Nephron progenitor cell (in vitro differentiated cells): ENCODE measurements at regions not wholly inside any gene's neighbourhood (a gene's known extent, or its start where the extent isn't known, plus 50 kb on each side); places are given as distances from the start of the nearest gene placed in this dataset.

ENCODE experiments used
- DNase-seq: peaks from one replicate; pipeline ENCODE4 v3.0.0; 2021
- H3K27ac Mint-ChIP-seq: 2 replicates; pipeline ENCODE4 v1.8.0; 2021; ENCODE audit warnings: mild to moderate bottlenecking, moderate library complexity, mixed read lengths
- H3K27me3 Mint-ChIP-seq: 2 replicates; pipeline ENCODE4 v1.8.0; 2021; ENCODE audit warnings: mild to moderate bottlenecking, low read depth, mixed read lengths; ENCODE audit not compliant: poor library complexity
- H3K36me3 Mint-ChIP-seq: 2 replicates; pipeline ENCODE4 v1.8.0; 2021; ENCODE audit warnings: low read depth, mixed read lengths
- H3K4me1 Mint-ChIP-seq: 2 replicates; pipeline ENCODE4 v1.8.0; 2021; ENCODE audit warnings: mixed read lengths
- H3K4me3 Mint-ChIP-seq: 2 replicates; pipeline ENCODE4 v1.8.0; 2021; ENCODE audit warnings: mild to moderate bottlenecking, moderate library complexity, mixed read lengths
- H3K9me3 Mint-ChIP-seq: 2 replicates; pipeline ENCODE4 v1.8.0; 2021; ENCODE audit warnings: mild to moderate bottlenecking, moderate library complexity, mixed read lengths
- CTCF ChIP-seq: fragments of 200-600 bp; sonication (generic); IDR thresholded peaks from 2 replicates; pipeline ENCODE4 v1.5.0; 2021; ENCODE audit warnings: antibody characterized with exemption

DNA sequence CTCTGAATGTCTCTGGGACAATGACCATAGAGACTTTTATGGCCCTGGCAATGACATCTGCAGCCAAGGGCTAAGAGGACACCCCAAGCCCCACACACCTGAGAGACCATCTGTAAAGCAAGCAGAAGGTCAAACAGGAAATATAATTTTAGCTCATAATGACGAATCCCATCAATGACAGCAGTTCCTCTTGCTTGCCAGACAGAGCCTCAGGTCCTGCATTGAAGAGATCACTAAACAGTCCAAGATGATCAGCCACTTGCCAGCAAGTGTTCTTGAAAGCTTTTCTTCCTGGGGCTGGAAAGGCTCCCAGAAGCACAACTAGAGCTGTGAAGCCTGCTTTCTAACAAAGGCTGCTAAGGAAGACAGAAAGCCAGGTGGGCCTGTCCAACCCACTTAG is 993.7 kb upstream of the AUTS2 start:
- no peak for DNase-seq
- no peak for TF ChIP-seq CTCF
- Mint-ChIP-seq H3K4me3 (no peak overlapping the region), H3K4me1 (peaks cover 7% of the 10 kb centered on the region), H3K36me3 (peaks cover 13% of the 10 kb centered on the region), H3K27me3 (peaks cover 3% of the 10 kb centered on the region), H3K9me3 (peaks cover 29% of the 10 kb centered on the region), H3K27ac (no peak overlapping the region)

- H3K9me3 Mint-ChIP-seq: peaks cover 71% of the 10 kb centered on the region
- no peak for TF ChIP-seq CTCF
- H3K36me3 Mint-ChIP-seq: peaks cover 33% of the 10 kb centered on the region
- H3K4me1 Mint-ChIP-seq: peaks cover 43% of the 10 kb centered on the region
- H3K27me3 Mint-ChIP-seq: peaks cover 18% of the 10 kb centered on the region
- no peak for DNase-seq
- H3K27ac Mint-ChIP-seq: peak overlapping the region; percentile 88
- no peak overlapping the region for H3K4me3 Mint-ChIP-seq
These were observed 987.6 kb upstream of the AUTS2 start for GRCh38 chr7:68610701-68611100.

GRCh38 chr7:68613405-68613804 is 984.9 kb upstream of the AUTS2 start:
- no peak for DNase-seq
- Mint-ChIP-seq H3K4me3 (no peak overlapping the region), H3K27me3 (peaks cover 15% of the 10 kb centered on the region), H3K4me1 (peaks cover 43% of the 10 kb centered on the region), H3K36me3 (peaks cover 25% of the 10 kb centered on the region), H3K27ac (no peak overlapping the region), H3K9me3 (peaks cover 72% of the 10 kb centered on the region)
- no peak for TF ChIP-seq CTCF

DNA sequence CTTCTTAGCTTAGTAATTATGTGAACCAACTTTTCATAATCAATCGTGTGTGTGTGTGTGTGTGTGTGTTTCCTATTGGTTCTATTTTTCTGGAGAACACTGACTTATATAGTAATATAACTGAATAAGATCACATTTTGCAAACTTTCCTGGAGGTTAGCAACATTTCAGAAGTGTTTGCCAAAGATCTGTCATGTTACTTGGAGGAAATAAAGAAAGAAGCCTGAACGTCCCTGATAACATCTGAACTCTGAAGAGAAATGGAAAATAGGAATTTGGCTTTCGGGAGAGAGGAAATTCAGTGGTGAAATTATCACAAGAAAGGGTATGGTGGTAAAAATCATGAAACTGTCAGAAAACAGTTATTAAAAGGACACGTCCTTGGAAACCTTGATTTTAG is 984.4 kb upstream of the AUTS2 start:
- Mint-ChIP-seq H3K4me3 (no peak overlapping the region), H3K9me3 (peaks cover 67% of the 10 kb centered on the region), H3K27ac (peak overlapping the region; percentile 38), H3K36me3 (peaks cover 25% of the 10 kb centered on the region), H3K4me1 (peaks cover 43% of the 10 kb centered on the region), H3K27me3 (peaks cover 15% of the 10 kb centered on the region)
- TF ChIP-seq CTCF: no peak
- no peak for DNase-seq

GRCh38 chr7:68619526-68619925 is 978.7 kb upstream of the AUTS2 start:
- no peak overlapping the region for H3K27ac Mint-ChIP-seq
- DNase-seq: no peak
- peaks cover 7% of the 10 kb centered on the region for H3K36me3 Mint-ChIP-seq
- H3K4me3 Mint-ChIP-seq: no peak overlapping the region
- TF ChIP-seq CTCF: no peak
- H3K4me1 Mint-ChIP-seq: peaks cover 3% of the 10 kb centered on the region
- H3K27me3 Mint-ChIP-seq: peaks cover 6% of the 10 kb centered on the region
- peaks cover 35% of the 10 kb centered on the region for H3K9me3 Mint-ChIP-seq

GRCh38 chr7:68622500-68622899 is 975.8 kb upstream of the AUTS2 start:
- no peak for DNase-seq
- no peak overlapping the region for H3K27ac Mint-ChIP-seq
- peaks cover 5% of the 10 kb centered on the region for H3K9me3 Mint-ChIP-seq
- H3K36me3 Mint-ChIP-seq: no peaks in the 10 kb centered on the region
- H3K27me3 Mint-ChIP-seq: peaks cover 10% of the 10 kb centered on the region
- H3K4me3 Mint-ChIP-seq: no peak overlapping the region
- peaks cover 10% of the 10 kb centered on the region for H3K4me1 Mint-ChIP-seq
- TF ChIP-seq CTCF: no peak
